ENCODE measurements at regions not wholly inside any gene's neighbourhood (a gene's known extent, or its start where the extent isn't known, plus 50 kb on each side); places are given as distances from the start of the nearest gene placed in this dataset.

DNA sequence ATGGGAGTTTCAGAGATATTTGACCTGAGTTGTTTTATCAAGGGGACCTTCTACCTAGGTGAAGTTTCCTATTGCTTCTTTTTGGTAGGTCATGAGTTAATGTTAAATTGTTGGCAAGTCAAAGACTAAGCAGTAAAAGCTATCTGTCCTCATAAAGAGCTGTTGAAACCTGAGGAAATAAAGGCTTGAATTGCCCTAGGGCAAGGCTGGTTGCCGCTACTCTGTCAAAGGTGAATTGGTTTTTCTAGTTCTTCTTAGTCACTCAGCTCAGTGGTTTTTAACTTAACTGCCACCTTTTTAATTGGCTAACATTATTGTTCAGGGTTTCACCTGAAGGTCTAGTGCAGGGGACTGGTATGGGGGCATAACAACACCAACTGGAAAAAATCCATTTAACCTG lies 441.6 kb upstream of the FBXO33 start:
- no peak overlapping the region for H3K4me3 ChIP-seq (ENCODE audit: low read depth, low read length)
- TF ChIP-seq, protein P1, sequence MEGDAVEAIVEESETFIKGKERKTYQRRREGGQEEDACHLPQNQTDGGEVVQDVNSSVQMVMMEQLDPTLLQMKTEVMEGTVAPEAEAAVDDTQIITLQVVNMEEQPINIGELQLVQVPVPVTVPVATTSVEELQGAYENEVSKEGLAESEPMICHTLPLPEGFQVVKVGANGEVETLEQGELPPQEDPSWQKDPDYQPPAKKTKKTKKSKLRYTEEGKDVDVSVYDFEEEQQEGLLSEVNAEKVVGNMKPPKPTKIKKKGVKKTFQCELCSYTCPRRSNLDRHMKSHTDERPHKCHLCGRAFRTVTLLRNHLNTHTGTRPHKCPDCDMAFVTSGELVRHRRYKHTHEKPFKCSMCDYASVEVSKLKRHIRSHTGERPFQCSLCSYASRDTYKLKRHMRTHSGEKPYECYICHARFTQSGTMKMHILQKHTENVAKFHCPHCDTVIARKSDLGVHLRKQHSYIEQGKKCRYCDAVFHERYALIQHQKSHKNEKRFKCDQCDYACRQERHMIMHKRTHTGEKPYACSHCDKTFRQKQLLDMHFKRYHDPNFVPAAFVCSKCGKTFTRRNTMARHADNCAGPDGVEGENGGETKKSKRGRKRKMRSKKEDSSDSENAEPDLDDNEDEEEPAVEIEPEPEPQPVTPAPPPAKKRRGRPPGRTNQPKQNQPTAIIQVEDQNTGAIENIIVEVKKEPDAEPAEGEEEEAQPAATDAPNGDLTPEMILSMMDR (IDR thresholded peaks at IDR 0.05; ENCODE audit: insufficient read depth, low read length, poor library complexity, severe bottlenecking) = no peak
- H3K36me3 ChIP-seq (ENCODE audit: control insufficient read depth, insufficient read depth, low read length) = no peaks in the 10 kb centered on the region
- no peaks in the 10 kb centered on the region for H3K27me3 ChIP-seq (ENCODE audit: control insufficient read depth, insufficient read depth, low read length)
- DNase-seq (ENCODE audit: low read depth) = peak; percentile 28

DNA sequence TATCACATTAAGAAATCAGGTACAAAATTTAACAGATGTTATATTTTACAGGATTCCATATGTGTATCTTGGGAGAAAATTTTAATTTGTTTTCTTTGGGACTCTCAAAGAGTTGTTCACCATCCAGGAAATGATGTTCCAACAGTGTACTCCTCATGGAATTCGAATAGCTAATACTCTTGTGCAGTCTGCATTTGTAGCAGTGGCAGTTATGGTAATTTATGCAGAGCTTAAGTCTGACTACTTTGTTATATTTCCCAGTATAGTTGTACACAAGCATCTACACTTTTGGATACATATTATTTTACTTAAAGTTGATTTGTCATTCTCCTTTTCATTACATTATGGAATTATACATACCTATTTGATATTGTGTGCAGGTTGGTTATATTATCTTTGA lies 436.7 kb upstream of the FBXO33 start:
- H3K36me3 ChIP-seq (ENCODE audit: control insufficient read depth, insufficient read depth, low read length) = no peaks in the 10 kb centered on the region

DNA sequence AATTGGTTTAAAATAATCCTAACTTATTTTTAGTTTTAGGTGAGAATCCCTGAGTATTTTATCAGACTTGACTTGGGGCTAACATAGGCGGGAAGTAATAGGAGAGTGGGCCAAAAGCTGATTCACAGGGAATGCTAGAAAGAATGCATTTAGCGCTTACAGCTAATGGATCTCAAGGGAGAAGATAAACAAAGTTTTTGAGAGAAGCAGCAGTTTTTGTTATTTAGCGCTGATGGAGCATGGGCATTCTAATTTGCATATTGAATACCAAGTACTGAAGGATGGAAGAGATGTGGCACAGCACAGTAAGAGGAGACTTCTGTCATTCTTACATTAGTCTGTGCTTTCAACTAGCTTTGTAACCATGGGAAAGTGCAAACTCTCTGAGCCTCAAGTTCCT lies 436.0 kb upstream of the FBXO33 start:
- H3K4me3 ChIP-seq (ENCODE audit: low read depth, low read length) = no peak overlapping the region
- TF ChIP-seq, protein P1 (IDR thresholded peaks at IDR 0.05; ENCODE audit: insufficient read depth, low read length, poor library complexity, severe bottlenecking) = no peak
- DNase-seq (ENCODE audit: low read depth) = no peak

More for the DNA sequence above, 436.7 kb upstream of the FBXO33 start:
- DNase-seq (ENCODE audit: low read depth) = no peak
- H3K27me3 ChIP-seq (ENCODE audit: control insufficient read depth, insufficient read depth, low read length) = no peaks in the 10 kb centered on the region
- no peak overlapping the region for H3K4me3 ChIP-seq (ENCODE audit: low read depth, low read length)
- TF ChIP-seq, protein P1 (IDR thresholded peaks at IDR 0.05; ENCODE audit: insufficient read depth, low read length, poor library complexity, severe bottlenecking) = no peak

DNA sequence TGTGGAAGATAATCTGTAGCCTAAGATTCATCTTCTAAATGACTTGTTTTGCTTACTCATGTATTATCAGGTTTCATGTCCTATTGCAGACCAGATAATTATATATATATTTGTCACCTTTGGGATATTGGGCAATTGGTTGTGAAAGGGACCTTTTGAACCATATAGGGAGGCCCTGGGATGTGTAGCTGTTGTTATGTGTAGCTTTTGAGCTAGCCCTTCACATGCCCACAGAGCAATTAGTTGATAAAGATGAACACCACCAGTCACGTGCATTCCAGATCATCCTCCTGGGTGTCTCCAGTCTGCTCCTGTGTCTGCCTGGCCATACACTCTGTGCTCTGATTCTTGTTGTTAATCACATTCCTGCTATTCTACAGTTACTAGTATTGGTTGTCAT lies 431.2 kb upstream of the FBXO33 start:
- no peaks in the 10 kb centered on the region for H3K27me3 ChIP-seq (ENCODE audit: control insufficient read depth, insufficient read depth, low read length)
- H3K36me3 ChIP-seq (ENCODE audit: control insufficient read depth, insufficient read depth, low read length) = no peaks in the 10 kb centered on the region
- TF ChIP-seq, protein P1 (IDR thresholded peaks at IDR 0.05; ENCODE audit: insufficient read depth, low read length, poor library complexity, severe bottlenecking) = no peak
- DNase-seq (ENCODE audit: low read depth) = no peak
- H3K4me3 ChIP-seq (ENCODE audit: low read depth, low read length) = no peak overlapping the region

More for the DNA sequence above, 436.0 kb upstream of the FBXO33 start:
- Histone ChIP-seq H3K36me3 (ENCODE audit: control insufficient read depth, insufficient read depth, low read length) (no peaks in the 10 kb centered on the region), H3K27me3 (ENCODE audit: control insufficient read depth, insufficient read depth, low read length) (no peaks in the 10 kb centered on the region)

DNA sequence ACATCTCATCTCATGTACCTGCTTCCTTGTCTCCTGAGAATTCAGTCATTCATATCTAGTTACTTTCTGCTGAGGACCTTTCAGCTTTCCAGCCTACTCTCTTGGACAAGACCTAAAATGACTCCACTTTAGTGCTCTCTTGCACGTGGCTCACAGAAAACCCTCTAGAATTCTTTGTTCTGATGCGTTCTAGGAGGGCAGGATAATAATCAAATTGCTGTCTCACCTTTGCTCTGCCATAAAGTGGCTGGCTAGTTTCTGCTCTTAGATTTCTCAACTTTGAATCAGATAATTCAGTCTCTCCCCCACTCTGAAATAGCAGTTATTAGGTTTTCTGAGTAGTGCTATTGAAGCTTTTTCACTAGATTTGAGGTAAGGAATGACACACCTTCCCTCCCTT lies 429.5 kb upstream of the FBXO33 start:
- TF ChIP-seq, protein P1 (IDR thresholded peaks at IDR 0.05; ENCODE audit: insufficient read depth, low read length, poor library complexity, severe bottlenecking) = no peak
- no peaks in the 10 kb centered on the region for H3K36me3 ChIP-seq (ENCODE audit: control insufficient read depth, insufficient read depth, low read length)
- no peak overlapping the region for H3K4me3 ChIP-seq (ENCODE audit: low read depth, low read length)
- no peaks in the 10 kb centered on the region for H3K27me3 ChIP-seq (ENCODE audit: control insufficient read depth, insufficient read depth, low read length)
- no peak for DNase-seq (ENCODE audit: low read depth)

DNA sequence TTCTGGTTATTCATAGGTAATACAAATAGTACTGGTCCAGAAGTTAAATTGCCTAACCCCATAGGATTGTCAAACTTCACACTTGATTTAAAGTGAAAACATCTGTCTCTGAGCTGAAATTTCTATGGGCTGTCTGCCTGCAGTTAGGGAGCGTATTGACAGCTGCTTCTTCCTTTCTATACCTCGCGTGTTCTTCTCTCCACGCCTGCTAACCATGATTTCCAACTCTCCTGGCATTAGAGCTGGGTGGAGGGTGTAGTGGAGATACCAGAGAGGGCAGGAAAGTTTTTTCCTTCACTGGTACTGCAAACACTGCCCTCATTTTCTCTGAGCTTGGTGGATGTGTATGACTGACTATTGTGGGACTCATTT lies 429.0 kb upstream of the FBXO33 start:
- Histone ChIP-seq H3K36me3 (ENCODE audit: control insufficient read depth, insufficient read depth, low read length) (no peaks in the 10 kb centered on the region), H3K27me3 (ENCODE audit: control insufficient read depth, insufficient read depth, low read length) (no peaks in the 10 kb centered on the region), H3K4me3 (ENCODE audit: low read depth, low read length) (no peak overlapping the region)
- DNase-seq (ENCODE audit: low read depth) = no peak
- TF ChIP-seq, protein P1 (IDR thresholded peaks at IDR 0.05; ENCODE audit: insufficient read depth, low read length, poor library complexity, severe bottlenecking) = no peak
